ENCODE measurements at regions not wholly inside any gene's neighbourhood (a gene's known extent, or its start where the extent isn't known, plus 50 kb on each side); places are given as distances from the start of the nearest gene placed in this dataset.
A peak's percentile ranks its signal among the peaks of the same experiment; 100 is the strongest.
"Not testable (repeated sequence)": the region's sequence is repeated elsewhere in the genome, so short reads cannot be mapped to it uniquely, and the experiment has no call there.

DNA sequence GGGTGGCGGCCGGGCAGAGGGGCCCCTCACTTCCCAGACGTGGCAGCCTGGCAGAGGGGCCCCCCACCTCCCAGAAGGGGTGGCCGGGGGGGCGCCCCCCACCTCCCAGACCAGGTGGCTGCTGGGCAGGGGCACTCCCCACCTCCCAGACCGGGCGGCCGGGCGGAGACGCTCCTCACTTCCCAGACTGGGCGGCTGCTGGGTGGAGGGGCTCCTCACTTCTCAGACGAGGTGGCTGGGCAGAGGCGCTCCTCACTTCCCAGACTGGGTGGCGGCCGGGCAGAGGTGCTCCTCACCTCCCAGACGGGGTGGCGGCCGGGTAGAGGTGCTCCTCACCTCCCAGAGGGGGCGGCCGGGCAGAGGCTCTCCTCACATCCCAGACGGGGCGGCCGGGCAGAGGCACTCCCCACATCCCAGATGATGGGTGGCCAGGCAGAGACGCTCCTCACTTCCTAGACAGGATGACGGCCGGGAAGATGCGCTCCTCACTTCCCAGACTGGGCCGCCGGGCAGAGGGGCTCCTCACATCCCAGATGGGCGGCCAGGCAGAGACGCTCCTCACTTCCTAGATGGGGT lies 303.2 kb upstream of the DIPK2B start:
- in situ Hi-C loops (cut with HindIII; ENCODE audit: low pct_ligation_motif_present, low pct_unique_long_range_greater_than_20kb, low sequenced_read_pairs); DNase-seq: not testable (repeated sequence)

DNA sequence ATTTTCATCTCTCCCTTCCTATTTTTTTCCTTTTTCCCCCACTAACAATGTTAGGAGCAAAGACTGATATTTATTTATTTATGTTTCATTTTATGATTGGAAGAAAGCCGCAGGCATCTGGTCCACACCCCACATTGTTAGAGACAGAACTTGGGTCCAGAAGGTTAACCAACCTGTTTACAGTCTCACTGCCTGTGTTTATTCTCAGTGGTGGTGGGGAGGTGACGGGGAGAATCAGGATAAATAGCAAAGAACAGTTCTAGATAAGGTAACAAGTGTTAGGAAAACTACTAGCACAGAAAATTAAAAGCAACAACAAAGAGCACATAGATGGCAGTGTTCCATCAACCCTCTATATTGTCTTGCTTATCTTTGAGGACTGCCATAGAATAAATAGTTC lies 301.7 kb upstream of the DIPK2B start:
- no peak for DNase-seq
- in situ Hi-C loops (cut with HindIII; ENCODE audit: low pct_ligation_motif_present, low pct_unique_long_range_greater_than_20kb, low sequenced_read_pairs): no loop called here

DNA sequence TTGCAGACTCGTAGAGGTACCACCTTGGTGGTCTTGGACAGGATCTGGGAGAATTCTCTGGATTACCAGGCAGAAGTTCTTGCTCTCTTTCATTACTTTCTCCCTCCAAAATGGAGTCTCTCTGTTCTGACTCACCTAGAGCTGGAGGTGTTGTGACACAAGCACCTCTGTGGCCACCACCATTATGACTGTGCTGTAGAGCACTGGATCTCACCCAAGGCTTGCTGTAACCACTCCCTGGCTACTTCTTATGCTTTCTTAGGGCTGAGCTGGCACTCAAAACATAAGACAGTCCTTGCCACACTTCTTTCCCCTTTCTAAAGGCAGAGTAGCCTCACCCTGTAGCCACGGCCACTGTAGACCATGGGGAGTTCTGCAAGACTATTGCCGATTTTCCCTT lies 296.6 kb upstream of the DIPK2B start:
- DNase-seq: no peak
- in situ Hi-C loops (cut with HindIII; ENCODE audit: low pct_ligation_motif_present, low pct_unique_long_range_greater_than_20kb, low sequenced_read_pairs): no loop called here

DNA sequence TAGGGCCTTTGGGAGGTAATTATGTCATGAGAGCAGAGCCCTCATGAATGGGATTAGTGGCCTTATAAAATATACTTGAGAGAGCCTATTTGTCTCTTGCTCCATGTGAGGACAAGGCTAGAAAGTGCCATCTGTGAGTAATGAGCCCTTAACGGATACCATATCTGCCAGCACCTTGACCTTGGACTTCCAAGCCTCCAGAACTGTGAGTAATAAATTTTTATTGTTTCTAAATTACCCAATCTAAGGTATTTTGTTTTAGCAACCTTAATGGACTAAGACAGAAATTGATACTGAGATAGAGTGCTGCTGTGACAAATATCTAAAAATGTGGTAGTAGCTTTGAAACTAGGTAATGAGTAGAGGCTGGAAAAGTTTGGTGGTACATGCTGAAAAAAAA lies 285.0 kb upstream of the DIPK2B start:
- in situ Hi-C loops (cut with HindIII; ENCODE audit: low pct_ligation_motif_present, low pct_unique_long_range_greater_than_20kb, low sequenced_read_pairs): no loop called here

DNA sequence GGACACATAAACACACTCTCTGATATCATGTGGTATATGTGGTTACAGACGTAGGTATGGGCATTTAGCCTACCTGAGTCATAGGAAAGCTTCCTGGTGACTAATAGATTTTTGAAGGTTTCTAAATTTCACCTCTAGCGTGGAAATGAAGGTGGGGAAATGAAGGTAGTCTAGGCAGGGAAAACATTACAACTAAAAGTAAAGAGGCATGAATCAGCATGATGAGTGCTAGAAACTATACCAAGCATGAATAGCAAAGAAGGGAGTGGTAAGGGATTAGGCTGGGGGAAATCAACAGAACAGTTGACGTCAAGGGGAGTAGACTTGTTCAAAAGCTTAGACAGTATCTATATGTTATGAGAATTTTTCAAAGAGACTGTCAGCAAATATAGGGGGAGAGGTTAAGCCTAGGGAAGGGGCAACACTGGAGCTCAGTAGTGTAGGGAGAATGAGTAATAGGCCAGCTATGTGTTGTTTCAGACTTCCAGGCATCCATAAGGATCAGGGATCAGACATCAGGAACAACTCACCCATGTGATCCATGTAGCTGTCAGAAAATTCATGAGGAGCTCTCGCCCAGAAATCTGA lies 279.3 kb upstream of the DIPK2B start:
- DNase-seq: peak; percentile 66
- in situ Hi-C loops (cut with HindIII; ENCODE audit: low pct_ligation_motif_present, low pct_unique_long_range_greater_than_20kb, low sequenced_read_pairs): no loop called here

More for the DNA sequence above, 285.0 kb upstream of the DIPK2B start:
- DNase-seq: no peak

DNA sequence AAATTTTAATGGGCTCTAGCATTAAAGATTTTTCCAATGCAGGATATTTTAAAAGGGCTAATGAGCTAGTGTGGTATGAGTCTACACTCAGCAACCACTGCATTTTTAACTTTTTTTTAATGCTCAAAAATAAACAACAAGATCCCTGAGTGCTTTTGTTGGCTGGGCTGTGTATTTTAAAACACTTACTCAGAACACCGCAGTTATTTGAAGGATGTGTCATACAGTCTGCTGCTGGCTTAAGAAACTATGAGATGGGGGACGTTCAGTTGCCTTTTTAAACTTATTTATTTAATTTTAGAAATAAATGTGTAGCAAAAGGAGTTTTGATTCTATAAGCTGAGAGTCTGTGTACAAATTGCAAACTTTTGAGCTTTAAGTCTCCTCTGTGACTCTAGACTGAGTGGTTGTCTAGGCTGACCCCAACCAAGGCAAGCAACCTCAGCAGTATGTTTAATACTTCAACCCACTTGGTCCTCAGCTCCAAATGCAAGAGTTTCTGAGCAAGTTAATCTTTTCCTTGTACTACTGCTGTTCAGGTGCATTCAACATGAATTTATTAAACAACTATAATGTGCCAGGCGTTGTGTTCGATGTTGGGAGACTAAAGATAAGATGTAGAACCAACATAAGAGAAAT lies 278.6 kb upstream of the DIPK2B start:
- in situ Hi-C loops (cut with HindIII; ENCODE audit: low pct_ligation_motif_present, low pct_unique_long_range_greater_than_20kb, low sequenced_read_pairs): no loop called here
- DNase-seq: peak; percentile 68

DNA sequence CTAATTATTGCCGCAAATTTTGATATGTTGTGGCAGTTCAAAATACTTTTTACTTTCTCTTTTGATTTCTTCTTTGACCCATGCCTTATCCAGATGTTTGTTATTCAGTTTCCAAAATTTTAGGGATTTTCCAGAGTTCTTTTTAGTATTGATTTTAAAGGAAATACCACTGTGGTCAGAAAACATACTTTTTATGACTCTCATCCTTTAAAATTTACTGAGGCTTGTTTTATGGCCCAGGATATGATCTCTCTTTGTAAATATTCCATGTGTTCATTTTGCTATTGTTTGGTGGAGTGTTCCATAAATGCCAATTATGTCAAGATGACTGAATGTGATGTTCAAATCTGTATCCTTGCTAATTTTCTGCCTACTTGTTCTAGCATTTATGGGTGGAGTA lies 272.3 kb upstream of the DIPK2B start:
- DNase-seq: no peak
- in situ Hi-C loops (cut with HindIII; ENCODE audit: low pct_ligation_motif_present, low pct_unique_long_range_greater_than_20kb, low sequenced_read_pairs): no loop called here

DNA sequence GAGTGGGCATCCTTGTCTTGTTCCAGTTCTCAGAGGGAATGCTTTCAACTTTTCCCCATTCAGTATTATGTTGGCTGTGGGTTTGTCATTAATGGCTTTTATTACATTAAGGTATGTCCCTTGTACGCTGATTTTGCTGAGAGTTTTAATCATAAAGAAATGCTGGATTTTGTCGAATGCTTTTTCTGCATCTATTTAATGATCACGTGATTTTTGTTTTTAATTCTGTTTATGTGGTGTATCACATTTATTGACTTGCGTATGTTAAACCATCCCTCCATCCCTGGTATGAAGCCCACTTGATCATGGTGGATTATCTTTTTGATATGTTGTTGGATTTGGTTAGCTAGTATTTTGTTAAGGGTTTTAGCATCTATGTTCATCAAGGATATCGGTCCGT lies 266.9 kb upstream of the DIPK2B start:
- DNase-seq; in situ Hi-C loops (cut with HindIII; ENCODE audit: low pct_ligation_motif_present, low pct_unique_long_range_greater_than_20kb, low sequenced_read_pairs): not testable (repeated sequence)

DNA sequence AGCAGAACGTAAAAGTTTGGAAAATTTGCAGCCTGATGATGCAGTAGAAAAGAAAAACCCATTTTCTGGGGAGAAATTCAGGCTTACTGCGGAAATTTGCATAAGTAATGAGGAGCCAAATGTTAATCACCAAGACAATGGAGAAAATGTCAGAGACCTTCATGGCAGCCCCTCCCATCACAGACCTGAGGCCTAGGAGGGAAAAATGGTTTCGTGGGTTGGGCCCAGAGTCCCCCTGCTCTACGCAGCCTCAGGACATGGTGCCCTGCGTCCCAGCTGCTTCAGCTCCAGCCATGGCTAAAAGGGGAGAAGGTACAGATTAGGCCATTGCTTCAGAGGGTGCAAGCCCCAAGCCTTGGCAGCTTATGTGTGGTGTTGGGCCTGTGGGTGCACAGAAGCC lies 255.1 kb upstream of the DIPK2B start:
- DNase-seq; in situ Hi-C loops (cut with HindIII; ENCODE audit: low pct_ligation_motif_present, low pct_unique_long_range_greater_than_20kb, low sequenced_read_pairs): not testable (repeated sequence)

DNA sequence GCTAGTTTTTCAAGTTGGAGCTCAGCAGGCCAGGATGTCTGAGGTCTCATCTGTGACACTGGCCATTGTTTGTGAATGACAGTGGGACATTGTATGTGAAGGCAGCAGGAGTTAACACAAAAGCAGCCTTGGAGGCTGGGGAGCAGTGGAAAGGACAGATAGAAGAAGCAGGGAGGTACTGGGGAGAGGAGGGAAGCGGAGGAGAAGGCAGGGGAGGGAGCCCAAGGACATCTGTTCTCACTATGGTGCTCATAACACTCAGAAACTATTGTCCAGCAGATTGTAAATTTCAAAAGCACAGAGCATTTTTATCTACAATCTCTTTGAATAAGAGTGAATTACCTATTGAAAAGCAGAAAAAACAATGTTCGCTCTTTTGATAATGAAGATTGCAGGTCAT lies 253.6 kb upstream of the DIPK2B start:
- DNase-seq: no peak
- in situ Hi-C loops (cut with HindIII; ENCODE audit: low pct_ligation_motif_present, low pct_unique_long_range_greater_than_20kb, low sequenced_read_pairs): no loop called here

DNA sequence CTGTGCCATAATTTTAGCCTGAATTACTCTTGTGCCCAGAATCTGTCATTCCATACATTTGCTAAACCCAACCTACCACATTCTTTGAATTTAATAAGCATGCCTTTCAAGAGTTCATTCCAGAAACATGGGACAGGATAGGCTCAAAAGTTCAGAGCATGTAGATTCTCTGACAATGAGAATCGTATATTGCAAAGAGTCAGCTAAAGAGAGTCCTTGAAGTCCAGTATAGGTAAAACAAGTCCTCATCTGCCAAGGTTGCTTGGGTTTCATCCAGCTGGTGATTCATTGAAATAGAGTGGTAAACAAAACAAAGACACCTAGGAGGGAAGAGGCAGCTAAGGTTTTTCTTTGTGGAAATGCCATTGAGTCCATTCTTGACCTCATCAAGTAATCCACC lies 249.3 kb upstream of the DIPK2B start:
- in situ Hi-C loops (cut with HindIII; ENCODE audit: low pct_ligation_motif_present, low pct_unique_long_range_greater_than_20kb, low sequenced_read_pairs): no loop called here
- no peak for DNase-seq

DNA sequence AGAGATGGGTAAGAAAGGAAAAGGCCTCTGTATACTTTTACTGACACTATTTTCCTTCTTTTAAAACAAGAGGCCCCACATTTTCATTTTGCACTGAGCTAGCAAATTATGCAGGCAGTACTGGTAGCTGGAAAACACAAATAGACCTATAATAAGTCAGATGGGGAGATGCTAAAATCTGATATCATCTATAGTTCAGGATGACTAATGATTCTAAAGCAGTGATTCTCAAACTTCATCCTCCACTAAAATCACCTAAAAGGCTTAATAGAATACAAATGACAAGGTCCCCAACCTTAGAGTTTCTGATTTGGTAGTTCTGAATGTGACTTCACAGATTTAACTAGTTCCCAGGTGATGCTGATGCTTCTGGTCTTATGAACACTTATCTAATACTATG lies 247.3 kb upstream of the DIPK2B start:
- DNase-seq: no peak
- in situ Hi-C loops (cut with HindIII; ENCODE audit: low pct_ligation_motif_present, low pct_unique_long_range_greater_than_20kb, low sequenced_read_pairs): no loop called here

DNA sequence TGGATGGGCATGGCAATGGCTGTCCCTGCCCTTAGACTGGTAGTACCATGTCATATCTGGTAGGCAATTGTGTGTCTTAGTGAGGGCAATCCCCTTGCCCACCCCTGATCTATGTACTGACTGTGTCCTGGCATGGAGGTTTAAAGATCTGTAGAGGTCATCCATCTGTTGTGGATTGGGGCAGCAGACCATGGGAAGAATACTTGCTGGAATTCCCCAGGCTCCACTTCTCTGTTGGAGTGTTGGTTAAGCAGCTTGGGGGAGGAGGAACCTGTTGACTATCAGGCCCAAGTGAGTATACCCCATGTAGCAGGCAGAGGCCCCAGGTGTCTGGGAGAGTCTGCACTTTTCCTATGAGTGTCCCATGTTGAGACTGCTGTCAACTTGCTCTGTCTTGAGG lies 246.7 kb upstream of the DIPK2B start:
- DNase-seq: no peak
- in situ Hi-C loops (cut with HindIII; ENCODE audit: low pct_ligation_motif_present, low pct_unique_long_range_greater_than_20kb, low sequenced_read_pairs): no loop called here

DNA sequence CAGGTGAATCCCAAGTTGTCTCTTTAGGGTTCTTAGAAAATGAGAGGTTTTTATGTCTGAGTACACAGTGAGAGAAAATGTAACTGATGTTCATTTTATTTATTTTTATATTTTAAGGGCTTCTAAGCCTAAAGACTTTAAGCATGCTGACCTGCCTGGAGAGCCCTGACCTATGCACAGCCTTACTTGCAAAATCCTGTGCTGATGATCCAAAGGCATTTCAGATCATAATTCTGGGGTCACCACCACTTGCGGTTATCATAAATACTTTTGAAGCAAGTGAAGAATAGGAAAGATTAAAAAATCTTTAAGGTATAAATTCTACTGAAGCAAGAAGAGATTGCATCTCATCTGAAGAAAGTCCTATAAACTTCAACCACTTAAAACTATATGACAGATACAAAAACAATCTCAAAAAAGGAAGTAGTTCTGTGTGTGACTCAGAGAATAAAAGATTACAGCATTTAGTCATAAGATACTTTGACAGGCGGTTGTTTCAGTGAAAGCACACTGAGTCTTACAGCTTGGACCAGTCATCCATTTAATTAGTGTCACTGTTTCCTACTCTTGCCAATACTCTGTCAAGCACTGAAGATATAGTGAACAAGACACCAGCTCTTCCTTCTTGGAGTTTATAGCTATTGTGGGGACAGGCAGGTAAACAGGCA lies 245.2 kb upstream of the DIPK2B start:
- in situ Hi-C loops (cut with HindIII; ENCODE audit: low pct_ligation_motif_present, low pct_unique_long_range_greater_than_20kb, low sequenced_read_pairs): no loop called here
- DNase-seq: peak; percentile 58

DNA sequence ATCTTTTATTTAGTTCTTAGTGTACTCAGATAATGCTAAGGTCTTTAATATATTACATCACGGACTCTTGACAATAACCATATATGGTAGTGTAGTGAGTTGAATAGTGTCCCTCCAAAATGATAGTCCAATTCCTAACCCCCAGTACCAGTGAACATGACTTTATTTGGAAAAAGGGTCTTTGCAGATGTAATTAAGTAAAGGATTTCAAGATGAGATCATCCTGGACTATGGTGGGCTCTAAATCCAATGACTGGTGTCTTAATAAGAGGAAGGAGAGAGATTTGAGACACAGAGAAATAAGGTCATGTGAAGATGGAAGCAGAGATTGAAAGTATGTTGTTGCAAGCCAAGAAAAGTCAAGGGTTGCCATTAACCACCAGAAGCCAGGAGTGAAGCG lies 236.5 kb upstream of the DIPK2B start:
- no peak for DNase-seq
- in situ Hi-C loops (cut with HindIII; ENCODE audit: low pct_ligation_motif_present, low pct_unique_long_range_greater_than_20kb, low sequenced_read_pairs): no loop called here

DNA sequence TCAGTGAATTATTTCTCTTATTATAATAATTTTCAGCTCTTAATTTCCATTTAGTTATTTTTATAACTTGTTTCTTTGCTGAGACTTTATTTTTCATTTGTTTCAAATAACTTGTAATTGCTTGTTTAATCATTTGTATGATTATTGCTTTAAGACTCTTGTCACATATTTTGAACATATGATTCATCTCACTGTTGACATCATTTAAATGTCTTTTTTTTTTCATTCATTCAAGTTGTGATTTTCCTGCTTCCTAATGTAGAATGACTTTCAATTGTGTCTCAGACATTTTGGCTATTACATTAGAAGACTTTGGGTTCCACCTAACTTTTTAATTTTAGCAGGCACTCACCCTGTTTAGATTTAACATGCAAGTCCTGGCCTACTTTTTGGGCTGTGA lies 234.8 kb upstream of the DIPK2B start:
- no peak for DNase-seq
- in situ Hi-C loops (cut with HindIII; ENCODE audit: low pct_ligation_motif_present, low pct_unique_long_range_greater_than_20kb, low sequenced_read_pairs): no loop called here

DNA sequence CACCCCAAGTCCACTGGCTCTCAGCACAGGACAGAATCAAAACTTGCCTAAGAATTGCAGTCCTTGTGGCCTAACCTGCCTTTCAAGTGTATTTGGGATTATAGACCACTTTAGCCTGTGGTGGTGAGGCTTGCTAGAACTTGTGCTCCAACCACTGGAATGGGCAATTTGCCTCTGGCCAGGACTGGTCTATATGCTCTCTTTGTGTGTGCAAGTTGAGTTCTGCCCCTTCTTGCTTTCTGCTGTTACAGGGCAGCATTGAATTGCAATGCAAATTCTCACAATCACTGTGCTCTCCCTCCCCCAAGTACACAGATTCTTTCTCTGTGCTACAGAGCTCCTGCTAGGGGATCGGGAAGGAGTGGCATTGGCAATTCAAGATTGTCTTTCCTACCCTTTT lies 233.6 kb upstream of the DIPK2B start:
- in situ Hi-C loops (cut with HindIII; ENCODE audit: low pct_ligation_motif_present, low pct_unique_long_range_greater_than_20kb, low sequenced_read_pairs): no loop called here

DNA sequence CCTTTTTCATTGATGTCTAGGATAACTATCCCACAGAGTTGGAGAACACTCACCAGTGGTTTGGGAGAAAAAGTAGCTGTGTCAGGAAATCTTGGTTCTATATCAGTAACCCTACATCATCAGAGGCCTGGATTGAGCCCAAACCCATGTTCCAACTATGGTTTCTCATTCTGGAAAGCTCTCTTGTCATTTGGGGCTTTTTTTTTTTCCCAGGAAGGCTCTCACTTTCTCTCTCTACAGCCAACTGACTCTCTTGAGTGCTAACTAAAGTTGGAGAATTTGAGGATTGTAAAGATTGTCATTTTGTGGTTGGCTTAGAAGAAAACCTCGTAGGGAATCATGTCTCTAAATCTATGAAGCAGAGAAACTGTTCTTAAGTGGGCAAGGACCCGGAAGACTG lies 228.2 kb upstream of the DIPK2B start:
- no peak for DNase-seq
- in situ Hi-C loops (cut with HindIII; ENCODE audit: low pct_ligation_motif_present, low pct_unique_long_range_greater_than_20kb, low sequenced_read_pairs): no loop called here

More for the DNA sequence above, 233.6 kb upstream of the DIPK2B start:
- no peak for DNase-seq

DNA sequence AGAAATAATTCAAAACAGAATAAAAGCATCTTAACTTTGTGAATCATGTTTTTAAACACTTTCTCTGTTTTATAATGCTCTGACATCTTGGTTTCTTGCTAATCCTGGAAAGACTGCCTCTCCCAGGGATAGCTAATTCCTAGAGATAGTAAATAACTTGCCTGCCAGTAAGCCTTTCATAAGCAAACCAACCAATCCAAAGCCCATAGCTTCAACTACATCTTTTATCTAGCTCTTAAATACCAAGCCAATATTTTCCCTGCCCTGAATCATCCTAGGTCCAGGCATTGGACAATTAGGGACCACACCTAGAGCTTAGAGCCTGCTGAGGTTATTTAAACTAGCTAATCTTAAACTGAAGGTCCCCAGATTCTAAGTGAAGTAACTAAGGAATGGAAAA lies 223.7 kb upstream of the DIPK2B start:
- in situ Hi-C loops (cut with HindIII; ENCODE audit: low pct_ligation_motif_present, low pct_unique_long_range_greater_than_20kb, low sequenced_read_pairs): no loop called here
- no peak for DNase-seq
